GM21528 (cell line): ENCODE measurements at regions not wholly inside any gene's neighbourhood (a gene's known extent, or its start where the extent isn't known, plus 50 kb on each side); places are given as distances from the start of the nearest gene placed in this dataset.
"Not testable (repeated sequence)": the region's sequence is repeated elsewhere in the genome, so short reads cannot be mapped to it uniquely, and the experiment has no call there.

Source experiments
- ATAC-seq: cut with Tn5 transposase; IDR thresholded peaks from one replicate; pipeline ENCODE4 v1.9.1; 2021; ENCODE audit warnings: mild to moderate bottlenecking, moderate library complexity; ENCODE audit not compliant: unreplicated experiment, low FRiP score

GRCh38 chr15:31579976-31580375, 253.3 kb downstream of the KLF13 start:
- ATAC-seq = no peak

- no peak for ATAC-seq
Measured at GRCh38 chr15:31584195-31584594, 257.6 kb downstream of the KLF13 start.

- no peak for ATAC-seq
Measured at GRCh38 chr15:31585240-31585639, 258.6 kb downstream of the KLF13 start.

GRCh38 chr15:31586841-31587240, 260.2 kb downstream of the KLF13 start:
- ATAC-seq = no peak

GRCh38 chr15:31587583-31587982, 260.9 kb downstream of the KLF13 start:
- no peak for ATAC-seq

- no peak for ATAC-seq
Measured at GRCh38 chr15:31590609-31591008, 264.0 kb downstream of the KLF13 start.

GRCh38 chr15:31591908-31592307, 265.3 kb downstream of the KLF13 start:
- ATAC-seq = no peak

- no peak for ATAC-seq
Measured at GRCh38 chr15:31597466-31597865, 270.8 kb downstream of the KLF13 start.

- no peak for ATAC-seq
Measured at GRCh38 chr15:31598620-31599019, 272.0 kb downstream of the KLF13 start.

GRCh38 chr15:31605467-31605931, 278.9 kb downstream of the KLF13 start:
- ATAC-seq = no peak

GRCh38 chr15:31606194-31606669, 279.6 kb downstream of the KLF13 start:
- ATAC-seq = no peak

- ATAC-seq = no peak
Measured at GRCh38 chr15:31606931-31607497, 280.4 kb downstream of the KLF13 start.

GRCh38 chr15:31607656-31608055, 281.0 kb downstream of the KLF13 start:
- no peak for ATAC-seq

- no peak for ATAC-seq
Measured at GRCh38 chr15:31609258-31609681, 282.6 kb downstream of the KLF13 start.

GRCh38 chr15:31609906-31610305, 283.3 kb downstream of the KLF13 start:
- no peak for ATAC-seq

- ATAC-seq = no peak
Measured at GRCh38 chr15:31615643-31616415, 289.2 kb downstream of the KLF13 start.

- ATAC-seq = not testable (repeated sequence)
Measured at GRCh38 chr15:31623297-31623696, 296.7 kb downstream of the KLF13 start.

GRCh38 chr15:31624115-31624514, 297.5 kb downstream of the KLF13 start:
- ATAC-seq = not testable (repeated sequence)

GRCh38 chr15:31635715-31636114, 309.1 kb downstream of the KLF13 start:
- not testable (repeated sequence) for ATAC-seq

- not testable (repeated sequence) for ATAC-seq
Measured at GRCh38 chr15:31636911-31637310, 310.3 kb downstream of the KLF13 start.

- ATAC-seq = not testable (repeated sequence)
Measured at GRCh38 chr15:31643955-31644354, 317.3 kb downstream of the KLF13 start.

GRCh38 chr15:31644761-31645160, 318.1 kb downstream of the KLF13 start:
- not testable (repeated sequence) for ATAC-seq
